Suprapubic skin (tissue), 4 donors: ENCODE measurements at regions not wholly inside any gene's neighbourhood (a gene's known extent, or its start where the extent isn't known, plus 50 kb on each side); places are given as distances from the start of the nearest gene placed in this dataset.

Experiments
- DNase-seq, 2 donors: peaks; one replicate each; pipeline ENCODE4 v3.0.0-alpha.2; 2019; ENCODE audit warnings: low spot score in 2 of 2
- H3K27ac ChIP-seq: fragments of 200-600 bp; sonication (generic); one replicate; pipeline ENCODE4 v1.5.1; 2019
- H3K27me3 ChIP-seq: fragments of 200-600 bp; sonication (generic); one replicate; pipeline ENCODE4 v1.5.1; 2019
- H3K36me3 ChIP-seq: fragments of 200-600 bp; sonication (generic); one replicate; pipeline ENCODE4 v1.5.1; 2019
- H3K4me1 ChIP-seq: fragments of 200-600 bp; sonication (generic); one replicate; pipeline ENCODE4 v1.5.1; 2019
- H3K4me3 ChIP-seq: fragments of 200-600 bp; sonication (generic); one replicate; pipeline ENCODE4 v1.5.1; 2019; ENCODE audit warnings: mild to moderate bottlenecking
- H3K9me3 ChIP-seq: fragments of 200-600 bp; sonication (generic); one replicate; pipeline ENCODE4 v1.5.1; 2019
- CTCF ChIP-seq, 2 donors: fragments of 200-600 bp in 1 of 2; fragments of 450-650 bp in 1 of 2; sonication (generic) in 1 of 2; IDR thresholded peaks; one replicate each; pipeline ENCODE4 v1.5.1; 2016 to 2019; ENCODE audit warnings: antibody characterized with exemption in 2 of 2, mild to moderate bottlenecking in 1 of 2, moderate library complexity in 1 of 2
- EP300 ChIP-seq: sonication (generic); formaldehyde crosslinking; IDR thresholded peaks from one replicate; pipeline ENCODE4 v1.6.1; 2017; ENCODE audit warnings: antibody characterized with exemption
- POLR2A ChIP-seq, 2 donors: fragments of 450-650 bp; IDR thresholded peaks; one replicate each; pipeline ENCODE4 v1.6.1; 2017; ENCODE audit warnings: antibody characterized with exemption in 2 of 2, mild to moderate bottlenecking in 2 of 2, moderate library complexity in 2 of 2
- POLR2AphosphoS5 ChIP-seq, 3 donors: sonication (generic); formaldehyde crosslinking; IDR thresholded peaks; one replicate each; pipeline ENCODE4 v1.6.1; 2017; ENCODE audit warnings: antibody characterized with exemption in 3 of 3
- WGBS: methylation state at CpG from one replicate; pipeline ENCODE4 v1.1.5; 2018; 5-methylcytosine and 5-hydroxymethylcytosine counted together

DNA sequence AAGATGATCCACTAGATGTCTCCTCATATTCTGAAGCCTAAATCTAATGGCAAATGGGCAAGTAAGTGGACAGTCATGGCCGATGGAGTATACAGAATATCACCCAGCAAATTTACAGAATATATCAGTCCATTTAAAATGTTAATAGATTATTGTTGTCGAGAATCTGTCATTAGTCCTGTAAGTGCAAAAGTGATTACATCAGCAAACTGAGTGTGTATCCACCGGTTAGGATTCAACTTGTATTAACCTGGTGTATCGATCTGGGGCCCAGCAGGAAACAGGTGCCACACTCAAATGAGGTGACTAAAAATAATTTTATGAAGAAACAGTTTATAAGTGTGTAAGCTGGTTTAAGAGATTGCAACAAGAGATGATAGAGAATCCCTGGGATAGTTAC lies 367.9 kb upstream of the FAM47C start:
- no peaks in the 10 kb centered on the region for H3K9me3 ChIP-seq
- DNase-seq = no peak
- no peak overlapping the region for H3K4me3 ChIP-seq
- H3K36me3 ChIP-seq = no peaks in the 10 kb centered on the region
- no peak overlapping the region for H3K27ac ChIP-seq
- no peaks in the 10 kb centered on the region for H3K4me1 ChIP-seq
- no peaks in the 10 kb centered on the region for H3K27me3 ChIP-seq
- TF ChIP-seq POLR2A (IDR thresholded peaks at IDR 0.05) (no peak), CTCF (IDR thresholded peaks at IDR 0.05) (no peak), POLR2AphosphoS5 (IDR thresholded peaks at IDR 0.05) (no peak), EP300 (no peak)
- 86% methylated on average over 4 of the region's 4 CpGs for WGBS

DNA sequence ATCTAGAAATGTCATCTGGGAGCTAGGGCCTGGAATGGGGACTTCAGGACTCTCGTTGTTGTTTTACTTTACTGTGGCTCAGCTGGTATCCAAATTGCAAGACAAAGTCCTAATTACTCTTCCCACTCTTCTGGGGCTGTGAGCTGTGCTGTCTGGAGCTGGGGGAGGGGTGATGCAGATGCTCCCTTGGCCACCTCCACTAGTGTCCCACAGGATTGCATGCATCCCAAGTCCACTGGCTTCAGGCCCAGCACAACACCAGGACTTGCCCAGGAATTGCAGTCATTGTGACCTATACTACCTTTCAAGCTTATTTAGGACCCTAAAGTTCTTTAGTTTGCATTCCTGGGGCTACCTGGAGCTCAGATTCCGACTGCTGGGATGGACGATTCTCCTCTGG lies 366.1 kb upstream of the FAM47C start:
- TF ChIP-seq POLR2AphosphoS5 (IDR thresholded peaks at IDR 0.05) = no peak
- TF ChIP-seq CTCF (IDR thresholded peaks at IDR 0.05) = no peak
- TF ChIP-seq EP300 = no peak
- no peak for TF ChIP-seq POLR2A (IDR thresholded peaks at IDR 0.05)
- no peaks in the 10 kb centered on the region for H3K4me1 ChIP-seq
- H3K36me3 ChIP-seq = no peaks in the 10 kb centered on the region
- H3K27me3 ChIP-seq = no peaks in the 10 kb centered on the region
- no peak for DNase-seq
- WGBS = 53% methylated on average over 3 of the region's 3 CpGs
- no peak overlapping the region for H3K4me3 ChIP-seq
- no peak overlapping the region for H3K27ac ChIP-seq
- H3K9me3 ChIP-seq = no peaks in the 10 kb centered on the region

DNA sequence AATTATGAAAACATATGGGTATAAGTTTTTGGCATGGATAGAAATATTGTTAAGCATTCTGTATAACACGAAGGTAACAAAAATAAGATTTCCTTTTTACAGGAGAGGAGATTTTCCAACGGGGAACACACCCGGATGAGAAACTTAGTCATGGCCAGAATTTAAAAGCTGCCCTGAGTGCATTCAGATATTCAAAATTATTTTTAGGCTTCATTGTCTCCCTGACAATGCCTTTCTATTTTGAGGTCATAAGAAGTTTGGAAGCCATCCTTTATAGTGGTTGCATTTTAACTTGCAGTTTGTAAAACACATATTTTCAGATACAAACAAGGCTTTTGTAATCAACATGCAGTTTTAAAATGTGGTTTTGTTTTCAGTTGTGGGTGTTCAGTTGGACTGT lies 357.5 kb upstream of the FAM47C start:
- no peak overlapping the region for H3K27ac ChIP-seq
- no peaks in the 10 kb centered on the region for H3K27me3 ChIP-seq
- TF ChIP-seq POLR2A (IDR thresholded peaks at IDR 0.05) (no peak), EP300 (no peak)
- H3K9me3 ChIP-seq = no peaks in the 10 kb centered on the region
- 65% methylated on average over 3 of the region's 3 CpGs for WGBS
- no peaks in the 10 kb centered on the region for H3K4me1 ChIP-seq
- H3K36me3 ChIP-seq = no peaks in the 10 kb centered on the region
- DNase-seq = no peak
- no peak overlapping the region for H3K4me3 ChIP-seq

- WGBS = 85% methylated on average over 1 of the region's 1 CpG
- no peak overlapping the region for H3K4me3 ChIP-seq
- TF ChIP-seq POLR2AphosphoS5 (IDR thresholded peaks at IDR 0.05) = no peak
- TF ChIP-seq EP300 = no peak
- TF ChIP-seq POLR2A (IDR thresholded peaks at IDR 0.05) = no peak
- TF ChIP-seq CTCF (IDR thresholded peaks at IDR 0.05) = no peak
- no peaks in the 10 kb centered on the region for H3K27me3 ChIP-seq
- DNase-seq = no peak
- H3K27ac ChIP-seq = no peak overlapping the region
- H3K4me1 ChIP-seq = no peaks in the 10 kb centered on the region
- H3K9me3 ChIP-seq = no peaks in the 10 kb centered on the region
- no peaks in the 10 kb centered on the region for H3K36me3 ChIP-seq
Observed at GRCh38 chrX:36683507-36683906, 324.7 kb upstream of the FAM47C start.

DNA sequence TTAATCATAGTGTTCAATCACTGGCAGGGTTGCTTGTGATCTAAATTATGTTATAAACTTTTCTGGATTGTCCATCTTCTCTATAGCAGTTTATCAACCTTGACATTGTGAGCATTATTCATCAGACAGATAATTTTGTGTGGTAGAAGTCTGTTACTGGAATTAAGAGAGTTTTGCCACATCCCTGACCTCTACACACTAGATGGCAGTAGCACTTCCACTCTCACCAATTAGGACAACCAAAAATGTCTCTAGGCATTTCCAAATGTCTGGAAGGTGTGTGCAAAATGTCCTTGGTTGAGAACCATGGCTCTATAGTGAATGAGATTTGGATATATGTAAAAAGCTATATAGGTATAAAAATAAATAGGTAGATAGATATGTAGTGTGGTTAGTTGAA lies 324.1 kb upstream of the FAM47C start:
- no peak for DNase-seq
- H3K4me3 ChIP-seq = no peak overlapping the region
- no peak overlapping the region for H3K27ac ChIP-seq
- no peaks in the 10 kb centered on the region for H3K36me3 ChIP-seq
- no peak for TF ChIP-seq POLR2A (IDR thresholded peaks at IDR 0.05)
- no peak for TF ChIP-seq EP300
- TF ChIP-seq CTCF (IDR thresholded peaks at IDR 0.05) = no peak
- no peak for TF ChIP-seq POLR2AphosphoS5 (IDR thresholded peaks at IDR 0.05)
- H3K27me3 ChIP-seq = no peaks in the 10 kb centered on the region
- H3K4me1 ChIP-seq = no peaks in the 10 kb centered on the region
- no peaks in the 10 kb centered on the region for H3K9me3 ChIP-seq

GRCh38 chrX:36721990-36722389 lies 286.2 kb upstream of the FAM47C start:
- H3K27me3 ChIP-seq = no peaks in the 10 kb centered on the region
- H3K4me3 ChIP-seq = no peak overlapping the region
- DNase-seq = no peak
- H3K36me3 ChIP-seq = no peaks in the 10 kb centered on the region
- H3K27ac ChIP-seq = no peak overlapping the region
- H3K4me1 ChIP-seq = no peaks in the 10 kb centered on the region
- 74% methylated on average over 3 of the region's 3 CpGs for WGBS
- H3K9me3 ChIP-seq = no peaks in the 10 kb centered on the region
- TF ChIP-seq EP300 (no peak), CTCF (IDR thresholded peaks at IDR 0.05) (no peak), POLR2AphosphoS5 (IDR thresholded peaks at IDR 0.05) (no peak), POLR2A (IDR thresholded peaks at IDR 0.05) (no peak)
